ENCODE measurements at regions not wholly inside any gene's neighbourhood (a gene's known extent, or its start where the extent isn't known, plus 50 kb on each side); places are given as distances from the start of the nearest gene placed in this dataset.

DNA sequence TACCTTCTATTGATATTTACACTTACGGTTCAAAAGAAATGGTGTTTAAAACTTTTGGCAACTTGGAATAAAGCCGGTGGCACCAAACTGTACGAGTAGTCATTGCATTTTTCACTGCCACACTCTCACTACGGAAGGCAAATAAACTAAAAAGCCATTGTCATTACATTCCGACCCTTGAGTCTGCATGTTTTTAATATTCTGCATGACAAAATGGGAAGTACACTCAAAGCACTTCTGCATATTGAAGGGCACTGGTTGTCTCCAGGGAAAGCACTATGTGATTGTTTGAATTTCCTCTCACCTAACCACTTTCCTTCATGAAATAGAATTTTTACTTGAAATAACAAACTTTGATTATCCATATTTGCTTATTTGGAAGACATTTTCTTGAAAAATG is 426.3 kb downstream of the CETN3 start:
- TF ChIP-seq POLR2A (IDR thresholded peaks at IDR 0.05) = no peak
- TF ChIP-seq, protein P1, sequence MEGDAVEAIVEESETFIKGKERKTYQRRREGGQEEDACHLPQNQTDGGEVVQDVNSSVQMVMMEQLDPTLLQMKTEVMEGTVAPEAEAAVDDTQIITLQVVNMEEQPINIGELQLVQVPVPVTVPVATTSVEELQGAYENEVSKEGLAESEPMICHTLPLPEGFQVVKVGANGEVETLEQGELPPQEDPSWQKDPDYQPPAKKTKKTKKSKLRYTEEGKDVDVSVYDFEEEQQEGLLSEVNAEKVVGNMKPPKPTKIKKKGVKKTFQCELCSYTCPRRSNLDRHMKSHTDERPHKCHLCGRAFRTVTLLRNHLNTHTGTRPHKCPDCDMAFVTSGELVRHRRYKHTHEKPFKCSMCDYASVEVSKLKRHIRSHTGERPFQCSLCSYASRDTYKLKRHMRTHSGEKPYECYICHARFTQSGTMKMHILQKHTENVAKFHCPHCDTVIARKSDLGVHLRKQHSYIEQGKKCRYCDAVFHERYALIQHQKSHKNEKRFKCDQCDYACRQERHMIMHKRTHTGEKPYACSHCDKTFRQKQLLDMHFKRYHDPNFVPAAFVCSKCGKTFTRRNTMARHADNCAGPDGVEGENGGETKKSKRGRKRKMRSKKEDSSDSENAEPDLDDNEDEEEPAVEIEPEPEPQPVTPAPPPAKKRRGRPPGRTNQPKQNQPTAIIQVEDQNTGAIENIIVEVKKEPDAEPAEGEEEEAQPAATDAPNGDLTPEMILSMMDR (IDR thresholded peaks at IDR 0.05) = no peak
